ENCODE measurements at regions not wholly inside any gene's neighbourhood (a gene's known extent, or its start where the extent isn't known, plus 50 kb on each side); places are given as distances from the start of the nearest gene placed in this dataset.

GRCh38 chr11:116543099-116543498 is 229.7 kb downstream of the BUD13 start:
- Histone ChIP-seq H3K4me1 (ENCODE audit: control insufficient read depth, insufficient read depth, low read length) (no peaks in the 10 kb centered on the region), H3K27me3 (ENCODE audit: control insufficient read depth, insufficient read depth, low read length) (no peaks in the 10 kb centered on the region), H3K9me3 (ENCODE audit: control insufficient read depth, insufficient read depth, low read length) (no peaks in the 10 kb centered on the region), H3K4me3 (ENCODE audit: low read depth, low read length) (no peak overlapping the region), H3K36me3 (ENCODE audit: control insufficient read depth, insufficient read depth, low read length) (no peaks in the 10 kb centered on the region), H3K9ac (ENCODE audit: low read depth, low read length) (no peak overlapping the region)

GRCh38 chr11:116542406-116542805 is 230.4 kb downstream of the BUD13 start:
- Histone ChIP-seq H3K4me3 (ENCODE audit: low read depth, low read length) (no peak overlapping the region), H3K9me3 (ENCODE audit: control insufficient read depth, insufficient read depth, low read length) (no peaks in the 10 kb centered on the region), H3K27me3 (ENCODE audit: control insufficient read depth, insufficient read depth, low read length) (no peaks in the 10 kb centered on the region), H3K4me1 (ENCODE audit: control insufficient read depth, insufficient read depth, low read length) (no peaks in the 10 kb centered on the region), H3K9ac (ENCODE audit: low read depth, low read length) (no peak overlapping the region), H3K36me3 (ENCODE audit: control insufficient read depth, insufficient read depth, low read length) (no peaks in the 10 kb centered on the region)

- no peak overlapping the region for H3K4me3 ChIP-seq (ENCODE audit: low read depth, low read length)
- H3K9ac ChIP-seq (ENCODE audit: low read depth, low read length): no peak overlapping the region
- no peaks in the 10 kb centered on the region for H3K9me3 ChIP-seq (ENCODE audit: control insufficient read depth, insufficient read depth, low read length)
- H3K36me3 ChIP-seq (ENCODE audit: control insufficient read depth, insufficient read depth, low read length): no peaks in the 10 kb centered on the region
- no peaks in the 10 kb centered on the region for H3K27me3 ChIP-seq (ENCODE audit: control insufficient read depth, insufficient read depth, low read length)
- H3K4me1 ChIP-seq (ENCODE audit: control insufficient read depth, insufficient read depth, low read length): no peaks in the 10 kb centered on the region
Observed at GRCh38 chr11:116541460-116541859, 231.3 kb downstream of the BUD13 start.

GRCh38 chr11:116540645-116541304 is 232.0 kb downstream of the BUD13 start:
- Histone ChIP-seq H3K27me3 (ENCODE audit: control insufficient read depth, insufficient read depth, low read length) (no peaks in the 10 kb centered on the region), H3K36me3 (ENCODE audit: control insufficient read depth, insufficient read depth, low read length) (no peaks in the 10 kb centered on the region), H3K9ac (ENCODE audit: low read depth, low read length) (no peak overlapping the region), H3K9me3 (ENCODE audit: control insufficient read depth, insufficient read depth, low read length) (no peaks in the 10 kb centered on the region), H3K4me1 (ENCODE audit: control insufficient read depth, insufficient read depth, low read length) (no peaks in the 10 kb centered on the region), H3K4me3 (ENCODE audit: low read depth, low read length) (no peak overlapping the region)

- Histone ChIP-seq H3K9ac (ENCODE audit: low read depth, low read length) (no peak overlapping the region), H3K4me3 (ENCODE audit: low read depth, low read length) (no peak overlapping the region), H3K4me1 (ENCODE audit: control insufficient read depth, insufficient read depth, low read length) (no peaks in the 10 kb centered on the region), H3K36me3 (ENCODE audit: control insufficient read depth, insufficient read depth, low read length) (no peaks in the 10 kb centered on the region), H3K9me3 (ENCODE audit: control insufficient read depth, insufficient read depth, low read length) (no peaks in the 10 kb centered on the region), H3K27me3 (ENCODE audit: control insufficient read depth, insufficient read depth, low read length) (no peaks in the 10 kb centered on the region)
Observed at GRCh38 chr11:116539836-116540418, 232.9 kb downstream of the BUD13 start.

GRCh38 chr11:116539211-116539610 is 233.6 kb downstream of the BUD13 start:
- Histone ChIP-seq H3K36me3 (ENCODE audit: control insufficient read depth, insufficient read depth, low read length) (no peaks in the 10 kb centered on the region), H3K4me1 (ENCODE audit: control insufficient read depth, insufficient read depth, low read length) (no peaks in the 10 kb centered on the region), H3K9me3 (ENCODE audit: control insufficient read depth, insufficient read depth, low read length) (no peaks in the 10 kb centered on the region), H3K9ac (ENCODE audit: low read depth, low read length) (no peak overlapping the region), H3K4me3 (ENCODE audit: low read depth, low read length) (no peak overlapping the region), H3K27me3 (ENCODE audit: control insufficient read depth, insufficient read depth, low read length) (no peaks in the 10 kb centered on the region)

GRCh38 chr11:116538677-116539076 is 234.1 kb downstream of the BUD13 start:
- Histone ChIP-seq H3K9ac (ENCODE audit: low read depth, low read length) (no peak overlapping the region), H3K9me3 (ENCODE audit: control insufficient read depth, insufficient read depth, low read length) (no peaks in the 10 kb centered on the region), H3K36me3 (ENCODE audit: control insufficient read depth, insufficient read depth, low read length) (no peaks in the 10 kb centered on the region), H3K4me3 (ENCODE audit: low read depth, low read length) (no peak overlapping the region), H3K27me3 (ENCODE audit: control insufficient read depth, insufficient read depth, low read length) (no peaks in the 10 kb centered on the region), H3K4me1 (ENCODE audit: control insufficient read depth, insufficient read depth, low read length) (peaks cover 4% of the 10 kb centered on the region)

- Histone ChIP-seq H3K4me3 (ENCODE audit: low read depth, low read length) (no peak overlapping the region), H3K9ac (ENCODE audit: low read depth, low read length) (no peak overlapping the region), H3K4me1 (ENCODE audit: control insufficient read depth, insufficient read depth, low read length) (peaks cover 5% of the 10 kb centered on the region), H3K36me3 (ENCODE audit: control insufficient read depth, insufficient read depth, low read length) (no peaks in the 10 kb centered on the region), H3K9me3 (ENCODE audit: control insufficient read depth, insufficient read depth, low read length) (no peaks in the 10 kb centered on the region), H3K27me3 (ENCODE audit: control insufficient read depth, insufficient read depth, low read length) (no peaks in the 10 kb centered on the region)
Observed at GRCh38 chr11:116537709-116538108, 235.1 kb downstream of the BUD13 start.

- H3K9me3 ChIP-seq (ENCODE audit: control insufficient read depth, insufficient read depth, low read length): no peaks in the 10 kb centered on the region
- no peak overlapping the region for H3K4me3 ChIP-seq (ENCODE audit: low read depth, low read length)
- H3K9ac ChIP-seq (ENCODE audit: low read depth, low read length): no peak overlapping the region
- no peaks in the 10 kb centered on the region for H3K36me3 ChIP-seq (ENCODE audit: control insufficient read depth, insufficient read depth, low read length)
- H3K27me3 ChIP-seq (ENCODE audit: control insufficient read depth, insufficient read depth, low read length): no peaks in the 10 kb centered on the region
- H3K4me1 ChIP-seq (ENCODE audit: control insufficient read depth, insufficient read depth, low read length): peaks cover 5% of the 10 kb centered on the region
Observed at GRCh38 chr11:116537121-116537520, 235.7 kb downstream of the BUD13 start.

- H3K9ac ChIP-seq (ENCODE audit: low read depth, low read length): no peak overlapping the region
- H3K4me1 ChIP-seq (ENCODE audit: control insufficient read depth, insufficient read depth, low read length): peaks cover 5% of the 10 kb centered on the region
- no peaks in the 10 kb centered on the region for H3K27me3 ChIP-seq (ENCODE audit: control insufficient read depth, insufficient read depth, low read length)
- no peaks in the 10 kb centered on the region for H3K36me3 ChIP-seq (ENCODE audit: control insufficient read depth, insufficient read depth, low read length)
- H3K9me3 ChIP-seq (ENCODE audit: control insufficient read depth, insufficient read depth, low read length): no peaks in the 10 kb centered on the region
- no peak overlapping the region for H3K4me3 ChIP-seq (ENCODE audit: low read depth, low read length)
Observed at GRCh38 chr11:116536416-116536815, 236.4 kb downstream of the BUD13 start.

GRCh38 chr11:116535994-116536393 is 236.8 kb downstream of the BUD13 start:
- peaks cover 5% of the 10 kb centered on the region for H3K4me1 ChIP-seq (ENCODE audit: control insufficient read depth, insufficient read depth, low read length)
- H3K27me3 ChIP-seq (ENCODE audit: control insufficient read depth, insufficient read depth, low read length): no peaks in the 10 kb centered on the region
- H3K9me3 ChIP-seq (ENCODE audit: control insufficient read depth, insufficient read depth, low read length): no peaks in the 10 kb centered on the region
- H3K9ac ChIP-seq (ENCODE audit: low read depth, low read length): no peak overlapping the region
- no peaks in the 10 kb centered on the region for H3K36me3 ChIP-seq (ENCODE audit: control insufficient read depth, insufficient read depth, low read length)
- no peak overlapping the region for H3K4me3 ChIP-seq (ENCODE audit: low read depth, low read length)

- H3K4me1 ChIP-seq (ENCODE audit: control insufficient read depth, insufficient read depth, low read length): peaks cover 5% of the 10 kb centered on the region
- no peaks in the 10 kb centered on the region for H3K36me3 ChIP-seq (ENCODE audit: control insufficient read depth, insufficient read depth, low read length)
- H3K4me3 ChIP-seq (ENCODE audit: low read depth, low read length): no peak overlapping the region
- H3K9me3 ChIP-seq (ENCODE audit: control insufficient read depth, insufficient read depth, low read length): no peaks in the 10 kb centered on the region
- H3K9ac ChIP-seq (ENCODE audit: low read depth, low read length): no peak overlapping the region
- no peaks in the 10 kb centered on the region for H3K27me3 ChIP-seq (ENCODE audit: control insufficient read depth, insufficient read depth, low read length)
Observed at GRCh38 chr11:116535120-116535519, 237.7 kb downstream of the BUD13 start.
